D721Med (cell line): ENCODE measurements at regions not wholly inside any gene's neighbourhood (a gene's known extent, or its start where the extent isn't known, plus 50 kb on each side); places are given as distances from the start of the nearest gene placed in this dataset.

Experiments used
- DNase-seq: peaks from one replicate; pipeline ENCODE4 v3.0.0; 2011; ENCODE audit warnings: low spot score; ENCODE audit not compliant: insufficient read length
- FAIRE-seq: peaks from 2 replicates; lab custom pipeline; 2011; peaks lifted over from hg19 to GRCh38; lab: Jason Lieb, UNC
- CTCF ChIP-seq: IDR thresholded peaks from 2 replicates; pipeline ENCODE4 v1.5.1; 2012; ENCODE audit warnings: mild to moderate bottlenecking, control low read depth; ENCODE audit not compliant: insufficient read depth; ENCODE audit errors: missing control alignments

- TF ChIP-seq CTCF: no peak
- no peak for FAIRE-seq
- DNase-seq: no peak
Observed at GRCh38 chr5:161190778-161191177, 338.8 kb upstream of the ATP10B start.

GRCh38 chr5:161190086-161190485 lies 338.1 kb upstream of the ATP10B start:
- TF ChIP-seq CTCF: no peak
- FAIRE-seq: no peak
- no peak for DNase-seq

GRCh38 chr5:161189452-161189851 lies 337.4 kb upstream of the ATP10B start:
- DNase-seq (no peak), FAIRE-seq (no peak)
- no peak for TF ChIP-seq CTCF

DNA sequence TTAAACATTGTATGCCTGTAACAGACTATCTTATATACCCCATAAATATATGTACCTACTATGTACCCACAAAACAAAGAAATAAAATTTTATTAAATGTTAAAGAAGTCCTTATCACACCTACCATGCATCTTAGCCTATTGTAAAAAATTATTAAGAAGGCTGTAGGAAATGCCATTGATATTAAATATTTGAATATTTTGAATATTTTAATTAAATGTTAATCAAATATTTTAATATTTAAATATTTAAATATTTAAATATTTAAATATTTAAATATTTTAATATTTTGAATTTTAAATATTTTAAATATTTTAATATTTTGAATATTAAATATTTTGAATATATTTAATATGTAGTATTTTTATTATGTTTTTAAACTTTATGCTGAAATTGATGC lies 331.5 kb upstream of the ATP10B start:
- DNase-seq (no peak), FAIRE-seq (no peak)
- TF ChIP-seq CTCF: no peak

- no peak for TF ChIP-seq CTCF
- DNase-seq (no peak), FAIRE-seq (no peak)
Observed at GRCh38 chr5:161176221-161176620, 324.2 kb upstream of the ATP10B start.

DNA sequence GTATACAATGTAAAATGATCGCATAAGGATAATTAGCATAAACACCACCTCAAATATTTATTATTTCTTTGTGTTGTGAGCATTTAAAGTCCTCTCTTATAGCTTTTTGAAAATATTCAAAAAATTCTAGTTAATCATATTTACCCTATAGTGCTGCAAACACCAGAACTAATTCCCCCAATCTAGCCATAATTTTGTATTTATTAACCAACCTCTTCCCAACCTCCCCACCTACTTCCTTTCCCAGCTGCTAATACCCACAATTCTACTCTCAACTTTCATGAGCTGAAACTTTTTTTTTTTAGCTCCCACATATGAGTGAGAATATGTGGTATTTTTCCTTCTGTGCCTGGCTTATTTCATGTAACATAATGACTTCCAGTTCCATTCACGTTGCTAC lies 317.8 kb upstream of the ATP10B start:
- no peak for TF ChIP-seq CTCF
- no peak for FAIRE-seq
- no peak for DNase-seq

- no peak for FAIRE-seq
- no peak for TF ChIP-seq CTCF
- DNase-seq: no peak
Observed at GRCh38 chr5:161167016-161167767, 315.2 kb upstream of the ATP10B start.
